ENCODE measurements at regions not wholly inside any gene's neighbourhood (a gene's known extent, or its start where the extent isn't known, plus 50 kb on each side); places are given as distances from the start of the nearest gene placed in this dataset.

- Histone ChIP-seq H3K36me3 (ENCODE audit: control insufficient read depth, insufficient read depth, low read length) (no peaks in the 10 kb centered on the region), H3K4me3 (ENCODE audit: low read depth, low read length) (no peak overlapping the region), H3K27me3 (ENCODE audit: control insufficient read depth, insufficient read depth, low read length) (peaks cover 26% of the 10 kb centered on the region)
- CTCF ChIA-PET: interaction anchor here (0.9 kb wide), 1 partner anchor 169 kb away, joined by 5 read pairs; no protein-coding TSS in a partner anchor
- POLR2A ChIA-PET: interaction anchor here (0.6 to 0.7 kb wide), 2 partner anchors 1034 to 1327 kb away, joined by 3 to 12 read pairs; no protein-coding TSS in a partner anchor
- DNase-seq (ENCODE audit: low read depth): peak; percentile 53
- no peak for TF ChIP-seq CTCF (IDR thresholded peaks at IDR 0.05; ENCODE audit: insufficient read depth, low read depth, low read length)
These were observed 74.1 kb upstream of the SH3PXD2B start for GRCh38 chr5:172528440-172528839.

GRCh38 chr5:172527559-172527958 lies 73.2 kb upstream of the SH3PXD2B start:
- ChIA-PET CTCF (interaction anchor here (0.5 to 0.9 kb wide), 3 partner anchors 14 to 520 kb away, joined by 3 to 5 read pairs (median 4); no protein-coding TSS in a partner anchor), POLR2A (no interaction called here)
- no peak overlapping the region for H3K4me3 ChIP-seq (ENCODE audit: low read depth, low read length)
- H3K27me3 ChIP-seq (ENCODE audit: control insufficient read depth, insufficient read depth, low read length): peaks cover 29% of the 10 kb centered on the region
- no peak for DNase-seq (ENCODE audit: low read depth)
- TF ChIP-seq CTCF (IDR thresholded peaks at IDR 0.05; ENCODE audit: insufficient read depth, low read depth, low read length): no peak
- H3K36me3 ChIP-seq (ENCODE audit: control insufficient read depth, insufficient read depth, low read length): no peaks in the 10 kb centered on the region

GRCh38 chr5:172525996-172526360 lies 71.7 kb upstream of the SH3PXD2B start:
- DNase-seq (ENCODE audit: low read depth): no peak
- POLR2A ChIA-PET: no interaction called here
- no peaks in the 10 kb centered on the region for H3K36me3 ChIP-seq (ENCODE audit: control insufficient read depth, insufficient read depth, low read length)
- peaks cover 23% of the 10 kb centered on the region for H3K27me3 ChIP-seq (ENCODE audit: control insufficient read depth, insufficient read depth, low read length)
- CTCF ChIA-PET: no interaction called here
- H3K4me3 ChIP-seq (ENCODE audit: low read depth, low read length): no peak overlapping the region
- no peak for TF ChIP-seq CTCF (IDR thresholded peaks at IDR 0.05; ENCODE audit: insufficient read depth, low read depth, low read length)

- Histone ChIP-seq H3K27me3 (ENCODE audit: control insufficient read depth, insufficient read depth, low read length) (peaks cover 23% of the 10 kb centered on the region), H3K4me3 (ENCODE audit: low read depth, low read length) (no peak overlapping the region), H3K36me3 (ENCODE audit: control insufficient read depth, insufficient read depth, low read length) (no peaks in the 10 kb centered on the region)
- ChIA-PET CTCF (no interaction called here), POLR2A (no interaction called here)
- DNase-seq (ENCODE audit: low read depth): no peak
- TF ChIP-seq CTCF (IDR thresholded peaks at IDR 0.05; ENCODE audit: insufficient read depth, low read depth, low read length): no peak
These were observed 71.1 kb upstream of the SH3PXD2B start for GRCh38 chr5:172525307-172525995.

- Histone ChIP-seq H3K4me3 (ENCODE audit: low read depth, low read length) (no peak overlapping the region), H3K36me3 (ENCODE audit: control insufficient read depth, insufficient read depth, low read length) (no peaks in the 10 kb centered on the region), H3K27me3 (ENCODE audit: control insufficient read depth, insufficient read depth, low read length) (peaks cover 20% of the 10 kb centered on the region)
- ChIA-PET POLR2A (no interaction called here), CTCF (no interaction called here)
- no peak for DNase-seq (ENCODE audit: low read depth)
- no peak for TF ChIP-seq CTCF (IDR thresholded peaks at IDR 0.05; ENCODE audit: insufficient read depth, low read depth, low read length)
These were observed 70.3 kb upstream of the SH3PXD2B start for GRCh38 chr5:172524573-172525021.

Measured in BJ (cell line).